Occipital lobe (tissue), 1 donor: ENCODE measurements at regions not wholly inside any gene's neighbourhood (a gene's known extent, or its start where the extent isn't known, plus 50 kb on each side); places are given as distances from the start of the nearest gene placed in this dataset.

Experiments used
- DNase-seq: peaks from one replicate; lab custom pipeline; 2025; lab: John Stamatoyannopoulos, UW

GRCh38 chr16:5704271-5704670 lies 606.7 kb upstream of the EEF2KMT start:
- DNase-seq: no peak

- DNase-seq: no peak
Observed at GRCh38 chr16:5693426-5693825, 595.8 kb upstream of the EEF2KMT start.

GRCh38 chr16:5681966-5682365 lies 584.4 kb upstream of the EEF2KMT start:
- DNase-seq: no peak

GRCh38 chr16:5678371-5678770 lies 580.8 kb upstream of the EEF2KMT start:
- no peak for DNase-seq

- DNase-seq: no peak
Observed at GRCh38 chr16:5671421-5671820, 573.8 kb upstream of the EEF2KMT start.

- no peak for DNase-seq
Observed at GRCh38 chr16:5670198-5670597, 572.6 kb upstream of the EEF2KMT start.

- DNase-seq: no peak
Observed at GRCh38 chr16:5668553-5668952, 571.0 kb upstream of the EEF2KMT start.

- DNase-seq: no peak
Observed at GRCh38 chr16:5665834-5666233, 568.2 kb upstream of the EEF2KMT start.

GRCh38 chr16:5653789-5654188 lies 556.2 kb upstream of the EEF2KMT start:
- DNase-seq: no peak

- no peak for DNase-seq
Observed at GRCh38 chr16:5653041-5653440, 555.4 kb upstream of the EEF2KMT start.

GRCh38 chr16:5649762-5650743 lies 552.5 kb upstream of the EEF2KMT start:
- no peak for DNase-seq

- no peak for DNase-seq
Observed at GRCh38 chr16:5647051-5647450, 549.5 kb upstream of the EEF2KMT start.

GRCh38 chr16:5643855-5644531 lies 546.4 kb upstream of the EEF2KMT start:
- DNase-seq: no peak

- no peak for DNase-seq
Observed at GRCh38 chr16:5642436-5642835, 544.8 kb upstream of the EEF2KMT start.

- no peak for DNase-seq
Observed at GRCh38 chr16:5642011-5642410, 544.4 kb upstream of the EEF2KMT start.

GRCh38 chr16:5640883-5641282 lies 543.3 kb upstream of the EEF2KMT start:
- no peak for DNase-seq

- DNase-seq: peak; percentile 15
Observed at GRCh38 chr16:5639531-5639930, 541.9 kb upstream of the EEF2KMT start.

- no peak for DNase-seq
Observed at GRCh38 chr16:5635331-5635730, 537.7 kb upstream of the EEF2KMT start.

GRCh38 chr16:5634666-5635180 lies 537.1 kb upstream of the EEF2KMT start:
- no peak for DNase-seq

GRCh38 chr16:5633845-5634440 lies 536.3 kb upstream of the EEF2KMT start:
- DNase-seq: no peak

GRCh38 chr16:5622234-5622884 lies 524.8 kb upstream of the EEF2KMT start:
- no peak for DNase-seq

- no peak for DNase-seq
Observed at GRCh38 chr16:5621826-5622225, 524.2 kb upstream of the EEF2KMT start.
